Esophagus squamous epithelium (tissue), 4 donors: ENCODE measurements at regions not wholly inside any gene's neighbourhood (a gene's known extent, or its start where the extent isn't known, plus 50 kb on each side); places are given as distances from the start of the nearest gene placed in this dataset.

Experiments
- POLR2A ChIP-seq, 4 donors: fragments of 450-650 bp; IDR thresholded peaks; one replicate each; pipeline ENCODE4 v1.6.1; 2017; ENCODE audit warnings: antibody characterized with exemption in 4 of 4, mild to moderate bottlenecking in 4 of 4, moderate library complexity in 3 of 4
- TF ChIP-seq, protein P1 (sequence below), 6 experiments: fragments of 450-650 bp in 4 of 6; fragments of 200-600 bp in 2 of 6; sonication (generic) in 2 of 6; IDR thresholded peaks; one replicate each; pipeline ENCODE4 v1.5.1; 2016 to 2019; ENCODE audit warnings: antibody characterized with exemption in 6 of 6, mild to moderate bottlenecking in 4 of 6, moderate library complexity in 4 of 6

DNA sequence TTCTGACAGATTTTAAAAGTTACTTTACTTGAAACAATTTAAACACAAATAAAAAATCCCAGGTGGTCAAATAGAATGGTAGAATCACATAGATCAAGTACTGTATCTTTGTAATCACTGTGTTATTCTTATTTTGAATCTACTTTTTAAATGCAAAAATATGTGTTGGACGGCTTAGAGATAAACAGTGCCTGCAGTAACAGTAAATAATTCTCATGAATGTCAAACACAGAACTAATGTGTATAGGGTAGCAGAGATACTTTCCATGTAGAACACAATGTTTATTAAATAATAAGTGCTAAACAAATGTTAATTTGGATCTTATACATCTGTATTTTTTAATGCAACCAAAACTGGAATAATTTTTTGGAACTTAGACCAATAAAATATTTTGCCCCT, 1199.4 kb downstream of the SORCS1 start:
- TF ChIP-seq, protein P1, sequence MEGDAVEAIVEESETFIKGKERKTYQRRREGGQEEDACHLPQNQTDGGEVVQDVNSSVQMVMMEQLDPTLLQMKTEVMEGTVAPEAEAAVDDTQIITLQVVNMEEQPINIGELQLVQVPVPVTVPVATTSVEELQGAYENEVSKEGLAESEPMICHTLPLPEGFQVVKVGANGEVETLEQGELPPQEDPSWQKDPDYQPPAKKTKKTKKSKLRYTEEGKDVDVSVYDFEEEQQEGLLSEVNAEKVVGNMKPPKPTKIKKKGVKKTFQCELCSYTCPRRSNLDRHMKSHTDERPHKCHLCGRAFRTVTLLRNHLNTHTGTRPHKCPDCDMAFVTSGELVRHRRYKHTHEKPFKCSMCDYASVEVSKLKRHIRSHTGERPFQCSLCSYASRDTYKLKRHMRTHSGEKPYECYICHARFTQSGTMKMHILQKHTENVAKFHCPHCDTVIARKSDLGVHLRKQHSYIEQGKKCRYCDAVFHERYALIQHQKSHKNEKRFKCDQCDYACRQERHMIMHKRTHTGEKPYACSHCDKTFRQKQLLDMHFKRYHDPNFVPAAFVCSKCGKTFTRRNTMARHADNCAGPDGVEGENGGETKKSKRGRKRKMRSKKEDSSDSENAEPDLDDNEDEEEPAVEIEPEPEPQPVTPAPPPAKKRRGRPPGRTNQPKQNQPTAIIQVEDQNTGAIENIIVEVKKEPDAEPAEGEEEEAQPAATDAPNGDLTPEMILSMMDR (IDR thresholded peaks at IDR 0.05): no peak
- no peak for TF ChIP-seq POLR2A (IDR thresholded peaks at IDR 0.05)
